ENCODE measurements at regions not wholly inside any gene's neighbourhood (a gene's known extent, or its start where the extent isn't known, plus 50 kb on each side); places are given as distances from the start of the nearest gene placed in this dataset.

DNA sequence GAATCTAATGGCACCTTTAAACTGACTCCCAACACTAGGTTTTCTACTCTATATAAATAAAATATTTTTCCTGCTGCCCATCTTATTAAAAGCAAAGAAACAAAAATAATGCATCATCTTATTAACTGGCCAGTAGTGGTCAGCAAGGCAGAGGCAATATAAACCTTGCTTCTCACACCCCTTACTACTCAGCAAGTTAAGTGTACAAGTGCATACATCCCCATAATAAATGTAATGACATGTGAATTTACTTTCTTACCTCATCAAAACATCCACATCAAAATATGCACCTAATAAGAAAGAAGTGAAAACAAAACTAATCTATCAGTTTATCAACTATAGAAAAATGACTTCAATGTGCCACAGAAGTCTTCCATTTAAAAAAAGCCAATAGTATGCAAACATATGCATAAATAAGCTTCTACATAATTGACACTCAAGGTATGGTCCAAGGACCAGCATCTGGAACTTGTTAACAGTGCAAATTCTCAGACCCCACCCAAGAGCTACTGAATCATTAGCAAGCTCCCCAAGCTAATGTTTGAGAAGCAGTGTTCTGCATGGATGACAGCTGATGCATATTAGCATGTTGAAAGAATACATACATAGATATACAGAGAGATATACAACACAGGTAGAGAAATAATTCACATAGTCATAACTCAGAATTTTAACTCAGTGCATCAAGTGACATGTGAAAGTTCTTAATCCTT, 182.7 kb downstream of the C7orf25 start:
- intact Hi-C loops (cut with DNase I; ENCODE audit: low total_unique reads) = no loop called here
- no peak overlapping the region for H3K4me3 ChIP-seq (ENCODE audit: low read depth, poor library complexity, severe bottlenecking)
- TF ChIP-seq, protein P1, sequence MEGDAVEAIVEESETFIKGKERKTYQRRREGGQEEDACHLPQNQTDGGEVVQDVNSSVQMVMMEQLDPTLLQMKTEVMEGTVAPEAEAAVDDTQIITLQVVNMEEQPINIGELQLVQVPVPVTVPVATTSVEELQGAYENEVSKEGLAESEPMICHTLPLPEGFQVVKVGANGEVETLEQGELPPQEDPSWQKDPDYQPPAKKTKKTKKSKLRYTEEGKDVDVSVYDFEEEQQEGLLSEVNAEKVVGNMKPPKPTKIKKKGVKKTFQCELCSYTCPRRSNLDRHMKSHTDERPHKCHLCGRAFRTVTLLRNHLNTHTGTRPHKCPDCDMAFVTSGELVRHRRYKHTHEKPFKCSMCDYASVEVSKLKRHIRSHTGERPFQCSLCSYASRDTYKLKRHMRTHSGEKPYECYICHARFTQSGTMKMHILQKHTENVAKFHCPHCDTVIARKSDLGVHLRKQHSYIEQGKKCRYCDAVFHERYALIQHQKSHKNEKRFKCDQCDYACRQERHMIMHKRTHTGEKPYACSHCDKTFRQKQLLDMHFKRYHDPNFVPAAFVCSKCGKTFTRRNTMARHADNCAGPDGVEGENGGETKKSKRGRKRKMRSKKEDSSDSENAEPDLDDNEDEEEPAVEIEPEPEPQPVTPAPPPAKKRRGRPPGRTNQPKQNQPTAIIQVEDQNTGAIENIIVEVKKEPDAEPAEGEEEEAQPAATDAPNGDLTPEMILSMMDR (IDR thresholded peaks at IDR 0.05) = no peak
- TF ChIP-seq POLR2A (IDR thresholded peaks at IDR 0.05) = no peak
- DNase-seq (ENCODE audit: low spot score in 2 of 2) = no peak

DNA sequence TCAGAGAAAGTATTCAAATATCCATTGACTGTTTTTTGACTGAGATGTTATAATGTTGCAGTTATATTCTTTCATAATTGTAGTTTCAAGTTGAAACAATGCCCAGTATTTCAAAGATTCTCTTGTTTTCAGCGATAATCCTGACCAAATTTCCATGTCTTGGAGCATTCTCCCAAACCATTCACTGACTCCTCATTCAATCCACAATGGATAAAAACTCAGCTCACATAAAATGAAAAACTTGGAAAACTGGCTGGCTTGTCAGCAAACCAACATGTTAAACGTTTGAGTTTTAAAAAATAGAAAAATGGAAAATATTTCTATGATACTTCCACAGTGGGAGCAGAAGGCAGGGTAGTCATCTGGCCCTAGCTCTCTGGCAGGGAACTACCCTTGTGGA, 184.4 kb downstream of the C7orf25 start:
- no peak for TF ChIP-seq POLR2A (IDR thresholded peaks at IDR 0.05)
- TF ChIP-seq, protein P1 (IDR thresholded peaks at IDR 0.05) = no peak
- intact Hi-C loops (cut with DNase I; ENCODE audit: low total_unique reads) = no loop called here
- H3K4me3 ChIP-seq (ENCODE audit: low read depth, poor library complexity, severe bottlenecking) = no peak overlapping the region
- 33 to 34% methylated on average over 2 of the region's 2 CpGs for WGBS, 2 donors
- DNase-seq (ENCODE audit: low spot score in 2 of 2) = no peak

- TF ChIP-seq POLR2A (IDR thresholded peaks at IDR 0.05) = no peak
- TF ChIP-seq, protein P1 (IDR thresholded peaks at IDR 0.05) = no peak
- no peak for DNase-seq (ENCODE audit: low spot score in 2 of 2)
- intact Hi-C loops (cut with DNase I; ENCODE audit: low total_unique reads) = no loop called here
- no peak overlapping the region for H3K4me3 ChIP-seq (ENCODE audit: low read depth, poor library complexity, severe bottlenecking)
- WGBS, 2 donors = 77 to 83% methylated on average over 7 of the region's 7 CpGs
These were observed 185.6 kb downstream of the C7orf25 start for GRCh38 chr7:42726066-42726785.

- WGBS, 2 donors = 94 to 96% methylated on average over 3 of the region's 3 CpGs
- DNase-seq (ENCODE audit: low spot score in 2 of 2) = no peak
- TF ChIP-seq POLR2A (IDR thresholded peaks at IDR 0.05) = no peak
- TF ChIP-seq, protein P1 (IDR thresholded peaks at IDR 0.05) = no peak
- intact Hi-C loops (cut with DNase I; ENCODE audit: low total_unique reads) = no loop called here
- no peak overlapping the region for H3K4me3 ChIP-seq (ENCODE audit: low read depth, poor library complexity, severe bottlenecking)
These were observed 189.2 kb downstream of the C7orf25 start for GRCh38 chr7:42722716-42723115.

GRCh38 chr7:42722198-42722597, 189.7 kb downstream of the C7orf25 start:
- DNase-seq (ENCODE audit: low spot score in 2 of 2) = no peak
- TF ChIP-seq POLR2A (IDR thresholded peaks at IDR 0.05) = no peak
- TF ChIP-seq, protein P1 (IDR thresholded peaks at IDR 0.05) = no peak
- intact Hi-C loops (cut with DNase I; ENCODE audit: low total_unique reads) = no loop called here
- H3K4me3 ChIP-seq (ENCODE audit: low read depth, poor library complexity, severe bottlenecking) = no peak overlapping the region
